RWPE2 (cell line): ENCODE measurements at regions not wholly inside any gene's neighbourhood (a gene's known extent, or its start where the extent isn't known, plus 50 kb on each side); places are given as distances from the start of the nearest gene placed in this dataset.

Source experiments
- ATAC-seq: fragments of 200-7000 bp; cut with Tn5 transposase; 3 replicates; pipeline ENCODE4 v1.9.1; 2021; ENCODE audit warnings: low read depth
- DNase-seq: peaks from one replicate; pipeline ENCODE4 v3.0.0-alpha.2; 2020; ENCODE audit warnings: low spot score
- H3K27ac ChIP-seq: fragments of 450-650 bp; 2 replicates; pipeline ENCODE4 v1.5.1; 2017; ENCODE audit warnings: mild to moderate bottlenecking; ENCODE audit not compliant: poor library complexity, severe bottlenecking
- H3K27me3 ChIP-seq: fragments of 250-450 bp; sonication (Bioruptor Pico); 2 replicates; pipeline ENCODE4 v1.5.1; 2021; ENCODE audit warnings: mild to moderate bottlenecking, moderate library complexity; ENCODE audit not compliant: insufficient read depth, poor library complexity, severe bottlenecking
- H3K36me3 ChIP-seq: fragments of 250-450 bp; sonication (Bioruptor Pico); 2 replicates; pipeline ENCODE4 v1.5.1; 2020; ENCODE audit warnings: low read depth, mild to moderate bottlenecking, moderate library complexity
- H3K4me1 ChIP-seq: fragments of 250-450 bp; sonication (Bioruptor Pico); 2 replicates; pipeline ENCODE4 v1.5.1; 2021; ENCODE audit warnings: mild to moderate bottlenecking, moderate library complexity; ENCODE audit not compliant: insufficient read depth, poor library complexity, severe bottlenecking
- H3K4me3 ChIP-seq: fragments of 250-450 bp; sonication (Bioruptor Pico); 2 replicates; pipeline ENCODE4 v1.5.1; 2021; ENCODE audit warnings: mild to moderate bottlenecking, moderate library complexity; ENCODE audit not compliant: severe bottlenecking
- H3K9me3 ChIP-seq: fragments of 250-450 bp; sonication (Bioruptor Pico); 2 replicates; pipeline ENCODE4 v1.5.1; 2021; ENCODE audit warnings: mild to moderate bottlenecking, moderate library complexity; ENCODE audit not compliant: severe bottlenecking
- TF ChIP-seq, protein P1 (sequence below): fragments of 450-650 bp; IDR thresholded peaks from one replicate; pipeline ENCODE4 v1.5.1; 2017; ENCODE audit warnings: mild to moderate bottlenecking, moderate library complexity; ENCODE audit not compliant: poor library complexity, severe bottlenecking

DNA sequence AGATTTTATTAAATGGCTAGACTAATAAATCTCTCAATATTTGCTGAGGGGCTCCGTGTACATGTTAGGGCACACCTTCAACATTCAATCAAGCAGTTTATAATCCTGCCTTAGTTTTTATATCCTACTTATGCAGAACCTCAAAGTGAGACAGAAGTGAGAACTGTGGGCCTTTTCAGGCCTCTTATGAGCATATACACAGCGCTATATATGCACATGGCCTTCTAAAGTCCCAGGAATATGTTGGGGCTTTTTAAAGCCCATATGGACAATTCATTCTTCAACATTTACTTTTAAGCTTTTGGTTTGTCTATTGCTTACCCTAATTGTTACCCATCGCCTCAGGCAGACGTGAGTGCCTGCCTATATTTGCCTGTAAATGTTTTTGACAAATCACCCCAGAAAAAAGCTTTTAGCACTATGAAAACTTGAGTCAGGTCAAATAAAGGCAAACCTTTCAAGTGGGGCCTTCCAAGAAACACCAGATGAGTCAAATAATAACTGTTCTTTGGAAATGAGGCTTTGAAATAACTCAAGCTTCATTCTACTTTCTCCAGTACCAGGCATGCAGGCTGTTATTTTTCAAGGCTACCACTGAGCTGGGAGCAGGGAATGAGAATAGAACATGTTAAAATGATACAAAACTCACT, 58.2 kb downstream of the ESM1 start:
- ATAC-seq = no peak
- Histone ChIP-seq H3K27ac (no peak overlapping the region), H3K36me3 (no peaks in the 10 kb centered on the region), H3K4me1 (no peaks in the 10 kb centered on the region), H3K9me3 (peaks cover 6% of the 10 kb centered on the region), H3K4me3 (no peak overlapping the region), H3K27me3 (peaks cover 7% of the 10 kb centered on the region)
- TF ChIP-seq, protein P1, sequence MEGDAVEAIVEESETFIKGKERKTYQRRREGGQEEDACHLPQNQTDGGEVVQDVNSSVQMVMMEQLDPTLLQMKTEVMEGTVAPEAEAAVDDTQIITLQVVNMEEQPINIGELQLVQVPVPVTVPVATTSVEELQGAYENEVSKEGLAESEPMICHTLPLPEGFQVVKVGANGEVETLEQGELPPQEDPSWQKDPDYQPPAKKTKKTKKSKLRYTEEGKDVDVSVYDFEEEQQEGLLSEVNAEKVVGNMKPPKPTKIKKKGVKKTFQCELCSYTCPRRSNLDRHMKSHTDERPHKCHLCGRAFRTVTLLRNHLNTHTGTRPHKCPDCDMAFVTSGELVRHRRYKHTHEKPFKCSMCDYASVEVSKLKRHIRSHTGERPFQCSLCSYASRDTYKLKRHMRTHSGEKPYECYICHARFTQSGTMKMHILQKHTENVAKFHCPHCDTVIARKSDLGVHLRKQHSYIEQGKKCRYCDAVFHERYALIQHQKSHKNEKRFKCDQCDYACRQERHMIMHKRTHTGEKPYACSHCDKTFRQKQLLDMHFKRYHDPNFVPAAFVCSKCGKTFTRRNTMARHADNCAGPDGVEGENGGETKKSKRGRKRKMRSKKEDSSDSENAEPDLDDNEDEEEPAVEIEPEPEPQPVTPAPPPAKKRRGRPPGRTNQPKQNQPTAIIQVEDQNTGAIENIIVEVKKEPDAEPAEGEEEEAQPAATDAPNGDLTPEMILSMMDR = no peak
- DNase-seq = no peak

DNA sequence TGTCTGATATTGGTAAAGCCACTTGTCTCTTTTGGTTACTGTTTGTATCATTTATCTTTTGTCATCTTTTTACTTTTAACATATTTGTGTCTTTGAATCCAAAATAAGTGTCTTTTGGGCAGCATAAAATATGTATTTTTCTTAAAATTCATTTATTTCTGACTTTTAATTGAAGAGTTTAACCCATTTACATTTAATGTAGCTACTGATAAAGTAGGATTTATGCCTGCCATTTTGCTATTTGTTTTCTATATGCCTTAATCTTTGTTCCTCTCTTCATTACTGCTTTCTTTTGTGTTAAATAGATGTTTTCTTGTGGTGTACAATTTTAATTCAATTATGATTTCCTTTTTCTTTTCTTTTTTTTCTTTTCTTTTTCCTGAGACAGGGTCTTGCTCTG, 60.9 kb downstream of the ESM1 start:
- no peak overlapping the region for H3K27ac ChIP-seq
- no peaks in the 10 kb centered on the region for H3K4me1 ChIP-seq
- peaks cover 6% of the 10 kb centered on the region for H3K9me3 ChIP-seq
- H3K27me3 ChIP-seq = peaks cover 5% of the 10 kb centered on the region
- H3K4me3 ChIP-seq = no peak overlapping the region
- TF ChIP-seq, protein P1 = no peak
- H3K36me3 ChIP-seq = no peaks in the 10 kb centered on the region
- ATAC-seq = no peak
- DNase-seq = no peak

DNA sequence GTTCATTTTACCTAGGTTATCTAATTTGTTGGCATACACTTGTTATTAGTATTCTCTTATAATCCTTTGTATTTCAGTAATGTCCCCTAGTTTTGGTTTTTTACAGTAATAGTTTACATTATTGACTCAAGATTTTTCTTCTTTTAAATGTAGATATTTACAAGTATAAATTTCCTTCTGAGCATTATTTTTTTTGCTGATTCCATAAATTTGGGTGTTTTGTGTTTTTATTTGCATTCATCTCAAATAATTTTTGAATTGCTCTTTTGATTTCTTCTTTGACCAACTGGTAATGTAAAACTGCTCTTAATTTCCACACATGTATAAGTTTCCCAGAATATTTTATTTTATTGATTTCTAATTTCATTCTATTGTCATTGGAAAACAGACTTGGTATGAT, 68.1 kb downstream of the ESM1 start:
- ATAC-seq (no peak), DNase-seq (no peak)
- Histone ChIP-seq H3K36me3 (no peaks in the 10 kb centered on the region; the same call in 1 of the 2 replicates), H3K27ac (no peak overlapping the region), H3K4me1 (no peaks in the 10 kb centered on the region), H3K4me3 (no peak overlapping the region), H3K9me3 (no peaks in the 10 kb centered on the region), H3K27me3 (peaks cover 38% of the 10 kb centered on the region)
- TF ChIP-seq, protein P1 = no peak

DNA sequence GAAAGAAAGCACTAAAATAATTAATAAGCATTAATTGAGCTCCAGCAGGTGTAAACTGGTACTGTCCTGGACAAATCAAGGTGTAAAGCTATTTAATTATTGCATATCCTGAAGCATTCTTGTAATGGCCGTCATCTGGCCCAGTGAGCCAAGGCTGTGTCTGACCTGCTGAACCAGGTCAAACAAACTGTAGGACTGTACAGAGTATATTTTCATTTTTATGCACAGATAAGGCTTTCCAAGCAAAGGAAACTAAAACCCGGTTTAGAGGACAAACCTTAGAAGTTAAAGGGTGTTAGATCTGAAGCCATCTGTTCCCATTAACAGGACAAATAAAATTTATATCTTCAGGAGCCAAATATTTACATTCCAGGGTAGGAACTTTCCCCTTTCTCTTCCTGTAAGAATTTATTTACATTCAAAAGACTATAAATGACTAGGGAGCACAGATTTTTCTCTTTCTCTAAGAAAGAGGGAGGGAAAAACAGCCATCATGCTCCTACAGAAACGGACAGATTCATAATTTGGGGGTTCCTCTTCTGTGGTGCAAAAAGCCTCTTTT, 69.8 kb downstream of the ESM1 start:
- H3K27ac ChIP-seq = no peak overlapping the region
- H3K4me1 ChIP-seq = no peaks in the 10 kb centered on the region
- peaks cover 40% of the 10 kb centered on the region for H3K27me3 ChIP-seq
- TF ChIP-seq, protein P1 = no peak
- H3K4me3 ChIP-seq = no peak overlapping the region
- no peaks in the 10 kb centered on the region for H3K9me3 ChIP-seq
- DNase-seq (no peak), ATAC-seq (no peak)
- H3K36me3 ChIP-seq = no peaks in the 10 kb centered on the region; the same call in 1 of the 2 replicates

DNA sequence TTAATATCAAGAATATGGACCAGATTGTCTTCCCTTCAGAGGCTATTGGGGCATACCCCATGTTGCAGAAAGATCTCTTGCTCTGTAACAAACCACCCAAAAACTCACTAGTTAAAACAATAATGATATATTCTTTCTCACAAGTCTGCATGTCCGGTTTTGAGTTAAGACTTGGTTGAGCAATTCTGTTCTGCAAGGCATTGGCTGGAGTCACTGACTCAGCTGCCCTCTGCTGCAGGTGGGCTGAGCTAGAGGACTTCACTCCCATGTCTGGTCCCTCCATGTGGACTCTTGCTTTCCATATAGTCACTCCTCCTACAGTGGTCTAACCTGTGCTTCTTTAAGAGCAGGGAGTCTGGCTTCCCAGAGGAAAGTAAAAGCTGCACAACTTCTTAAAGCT, 73.4 kb downstream of the ESM1 start:
- ATAC-seq = no peak
- TF ChIP-seq, protein P1 = no peak
- Histone ChIP-seq H3K4me1 (no peaks in the 10 kb centered on the region), H3K27me3 (peaks cover 31% of the 10 kb centered on the region), H3K36me3 (no peaks in the 10 kb centered on the region), H3K9me3 (no peaks in the 10 kb centered on the region), H3K27ac (no peak overlapping the region), H3K4me3 (no peak overlapping the region)
- no peak for DNase-seq
